Hepatocyte (in vitro differentiated cells): ENCODE measurements at regions not wholly inside any gene's neighbourhood (a gene's known extent, or its start where the extent isn't known, plus 50 kb on each side); places are given as distances from the start of the nearest gene placed in this dataset.

Experiments
- DNase-seq: peaks from one replicate; pipeline ENCODE4 v3.0.0-alpha.2; 2016; ENCODE audit warnings: low spot score
- H2AFZ ChIP-seq: fragments of 200-600 bp; sonication (generic); 2 replicates; pipeline ENCODE4 v1.6.0; 2016; ENCODE audit warnings: antibody characterized with exemption, mild to moderate bottlenecking
- H3K27ac ChIP-seq: fragments of 200-600 bp; sonication (generic); 2 replicates; pipeline ENCODE4 v1.5.1; 2016; ENCODE audit warnings: mild to moderate bottlenecking
- H3K27me3 ChIP-seq: fragments of 200-600 bp; sonication (generic); 2 replicates; pipeline ENCODE4 v1.6.1; 2016
- H3K36me3 ChIP-seq: fragments of 200-600 bp; sonication (generic); replicated peaks from 2 replicates; pipeline ENCODE4 v1.5.1; 2016; ENCODE audit warnings: low read depth; ENCODE audit not compliant: insufficient read depth
- H3K4me1 ChIP-seq: fragments of 200-600 bp; sonication (generic); 2 replicates; pipeline ENCODE4 v1.5.1; 2016; ENCODE audit warnings: mild to moderate bottlenecking, moderate library complexity; ENCODE audit not compliant: insufficient read depth
- H3K4me2 ChIP-seq: fragments of 200-600 bp; sonication (generic); 2 replicates; pipeline ENCODE4 v1.6.0; 2016
- H3K4me3 ChIP-seq: fragments of 200-600 bp; sonication (generic); 2 replicates; pipeline ENCODE4 v1.5.1; 2016; ENCODE audit warnings: mild to moderate bottlenecking
- H3K79me2 ChIP-seq: fragments of 200-600 bp; sonication (generic); 2 replicates; pipeline ENCODE4 v1.6.0; 2017; ENCODE audit warnings: mild to moderate bottlenecking
- H3K9me2 ChIP-seq: fragments of 200-600 bp; sonication (generic); replicated peaks from 2 replicates; pipeline ENCODE4 v1.6.0; 2017; ENCODE audit warnings: mild to moderate bottlenecking; ENCODE audit not compliant: insufficient read depth
- H3K9me3 ChIP-seq: fragments of 200-600 bp; sonication (generic); 2 replicates; pipeline ENCODE4 v1.5.1; 2016; ENCODE audit warnings: low read depth, mild to moderate bottlenecking
- H4K20me1 ChIP-seq: fragments of 200-600 bp; sonication (generic); 2 replicates; pipeline ENCODE4 v1.6.0; 2016; ENCODE audit warnings: mild to moderate bottlenecking; ENCODE audit not compliant: insufficient read depth, poor library complexity, severe bottlenecking
- EZH2 ChIP-seq: fragments of 200-600 bp; sonication (generic); IDR thresholded peaks from 2 replicates; pipeline ENCODE4 v1.6.1; 2016; ENCODE audit warnings: antibody characterized with exemption, mild to moderate bottlenecking, borderline replicate concordance
- EZH2phosphoT487 ChIP-seq: fragments of 200-600 bp; sonication (generic); IDR thresholded peaks from one replicate; pipeline ENCODE4 v1.6.1; 2018; ENCODE audit warnings: antibody characterized with exemption, mild to moderate bottlenecking, low read depth, moderate library complexity; ENCODE audit not compliant: unreplicated experiment, severe bottlenecking
- WGBS: methylation state at CpG from one replicate; pipeline ENCODE4 v1.1.6; 2016; ENCODE audit warnings: low lambda C conversion rate; ENCODE audit errors: missing lambda C conversion rate; 5-methylcytosine and 5-hydroxymethylcytosine counted together
- TF ChIP-seq, protein P1 (sequence below): fragments of 200-600 bp; sonication (generic); IDR thresholded peaks from 2 replicates; pipeline ENCODE4 v1.5.1; 2016; ENCODE audit warnings: antibody characterized with exemption, mild to moderate bottlenecking; ENCODE audit not compliant: poor library complexity

DNA sequence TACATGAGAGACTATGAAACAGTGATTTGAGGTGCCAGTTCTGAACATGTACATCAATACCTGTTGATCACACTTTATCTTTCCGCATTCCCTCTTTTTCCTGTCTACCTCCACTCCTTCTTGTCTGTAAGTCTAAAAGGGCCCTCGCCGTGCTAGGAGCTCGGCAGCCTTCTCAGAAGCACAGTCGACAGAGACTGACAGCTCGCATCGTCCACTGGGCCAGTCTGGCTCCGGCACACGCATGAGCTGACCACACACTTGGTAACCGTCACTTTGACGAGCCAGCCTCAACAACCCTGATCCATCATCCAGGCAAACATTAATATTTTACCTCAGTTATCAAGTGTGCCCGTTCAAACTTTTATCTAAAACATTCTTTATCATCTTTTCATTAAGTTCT is 265.3 kb downstream of the TFAP2A start:
- 91% methylated on average over 12 of the region's 12 CpGs for WGBS
- no peak overlapping the region for H3K4me3 ChIP-seq
- H3K9me2 ChIP-seq = no peaks in the 10 kb centered on the region

GRCh38 chr6:10146715-10147451 is 268.0 kb downstream of the TFAP2A start:
- Histone ChIP-seq H3K4me1 (no peaks in the 10 kb centered on the region), H3K79me2 (no peaks in the 10 kb centered on the region), H3K4me3 (peak overlapping the region; percentile 22), H3K36me3 (no peaks in the 10 kb centered on the region), H3K9me3 (no peaks in the 10 kb centered on the region), H3K9me2 (no peaks in the 10 kb centered on the region), H4K20me1 (no peaks in the 10 kb centered on the region), H3K4me2 (peak overlapping the region; percentile 64), H2AFZ (peak overlapping the region; percentile 54), H3K27me3 (no peaks in the 10 kb centered on the region), H3K27ac (peak overlapping the region; percentile 5)
- 41% methylated on average over 5 of the region's 5 CpGs for WGBS
- peak; percentile 35 for DNase-seq
- TF ChIP-seq, protein P1, sequence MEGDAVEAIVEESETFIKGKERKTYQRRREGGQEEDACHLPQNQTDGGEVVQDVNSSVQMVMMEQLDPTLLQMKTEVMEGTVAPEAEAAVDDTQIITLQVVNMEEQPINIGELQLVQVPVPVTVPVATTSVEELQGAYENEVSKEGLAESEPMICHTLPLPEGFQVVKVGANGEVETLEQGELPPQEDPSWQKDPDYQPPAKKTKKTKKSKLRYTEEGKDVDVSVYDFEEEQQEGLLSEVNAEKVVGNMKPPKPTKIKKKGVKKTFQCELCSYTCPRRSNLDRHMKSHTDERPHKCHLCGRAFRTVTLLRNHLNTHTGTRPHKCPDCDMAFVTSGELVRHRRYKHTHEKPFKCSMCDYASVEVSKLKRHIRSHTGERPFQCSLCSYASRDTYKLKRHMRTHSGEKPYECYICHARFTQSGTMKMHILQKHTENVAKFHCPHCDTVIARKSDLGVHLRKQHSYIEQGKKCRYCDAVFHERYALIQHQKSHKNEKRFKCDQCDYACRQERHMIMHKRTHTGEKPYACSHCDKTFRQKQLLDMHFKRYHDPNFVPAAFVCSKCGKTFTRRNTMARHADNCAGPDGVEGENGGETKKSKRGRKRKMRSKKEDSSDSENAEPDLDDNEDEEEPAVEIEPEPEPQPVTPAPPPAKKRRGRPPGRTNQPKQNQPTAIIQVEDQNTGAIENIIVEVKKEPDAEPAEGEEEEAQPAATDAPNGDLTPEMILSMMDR = no peak
- TF ChIP-seq EZH2 (no peak), EZH2phosphoT487 (no peak)

More for the DNA sequence above, 265.3 kb downstream of the TFAP2A start:
- Histone ChIP-seq H3K9me3 (no peaks in the 10 kb centered on the region), H3K4me1 (no peaks in the 10 kb centered on the region), H3K79me2 (no peaks in the 10 kb centered on the region), H3K4me2 (no peak overlapping the region), H4K20me1 (no peaks in the 10 kb centered on the region), H3K36me3 (no peaks in the 10 kb centered on the region), H2AFZ (no peak overlapping the region), H3K27me3 (no peaks in the 10 kb centered on the region), H3K27ac (no peak overlapping the region)
- DNase-seq = no peak
- TF ChIP-seq EZH2 (no peak), EZH2phosphoT487 (no peak)
- TF ChIP-seq, protein P1 = no peak

GRCh38 chr6:10144772-10145171 is 270.1 kb downstream of the TFAP2A start:
- no peak overlapping the region for H3K4me2 ChIP-seq
- no peaks in the 10 kb centered on the region for H3K27me3 ChIP-seq
- H3K36me3 ChIP-seq = no peaks in the 10 kb centered on the region
- no peak overlapping the region for H2AFZ ChIP-seq
- 93% methylated on average over 1 of the region's 1 CpG for WGBS
- DNase-seq = no peak
- H3K27ac ChIP-seq = no peak overlapping the region
- H3K79me2 ChIP-seq = no peaks in the 10 kb centered on the region
- H3K9me3 ChIP-seq = no peaks in the 10 kb centered on the region
- TF ChIP-seq, protein P1 = no peak
- TF ChIP-seq EZH2phosphoT487 = no peak
- no peak for TF ChIP-seq EZH2
- H3K4me3 ChIP-seq = no peak overlapping the region
- no peaks in the 10 kb centered on the region for H4K20me1 ChIP-seq
- no peaks in the 10 kb centered on the region for H3K4me1 ChIP-seq
- H3K9me2 ChIP-seq = no peaks in the 10 kb centered on the region
